ENCODE measurements at regions not wholly inside any gene's neighbourhood (a gene's known extent, or its start where the extent isn't known, plus 50 kb on each side); places are given as distances from the start of the nearest gene placed in this dataset.

GRCh38 chrX:6678313-6678712, 143.4 kb upstream of the VCX3A start:
- no peaks in the 10 kb centered on the region for H3K36me3 ChIP-seq (ENCODE audit: control insufficient read depth, insufficient read depth, low read length)
- no peak overlapping the region for H3K4me3 ChIP-seq (ENCODE audit: low read depth, low read length)
- TF ChIP-seq CTCF (IDR thresholded peaks at IDR 0.05; ENCODE audit: insufficient read depth, low read length, severe bottlenecking) = no peak
- DNase-seq (ENCODE audit: low read depth) = no peak
- no peak for FAIRE-seq
- H3K27me3 ChIP-seq (ENCODE audit: control insufficient read depth, insufficient read depth, low read length) = no peaks in the 10 kb centered on the region

- H3K36me3 ChIP-seq (ENCODE audit: control insufficient read depth, insufficient read depth, low read length) = no peaks in the 10 kb centered on the region
- DNase-seq (ENCODE audit: low read depth) = no peak
- FAIRE-seq = no peak
- H3K27me3 ChIP-seq (ENCODE audit: control insufficient read depth, insufficient read depth, low read length) = no peaks in the 10 kb centered on the region
- no peak overlapping the region for H3K4me3 ChIP-seq (ENCODE audit: low read depth, low read length)
- TF ChIP-seq CTCF (IDR thresholded peaks at IDR 0.05; ENCODE audit: insufficient read depth, low read length, severe bottlenecking) = no peak
Observed at GRCh38 chrX:6674734-6675133, 139.8 kb upstream of the VCX3A start.

- TF ChIP-seq CTCF (IDR thresholded peaks at IDR 0.05; ENCODE audit: insufficient read depth, low read length, severe bottlenecking) = no peak
- FAIRE-seq (no peak), DNase-seq (ENCODE audit: low read depth) (peak; percentile 46)
Observed at GRCh38 chrX:6667048-6667768, 132.3 kb upstream of the VCX3A start.

GRCh38 chrX:6666624-6667023, 131.7 kb upstream of the VCX3A start:
- no peak for TF ChIP-seq CTCF (IDR thresholded peaks at IDR 0.05; ENCODE audit: insufficient read depth, low read length, severe bottlenecking)
- FAIRE-seq = no peak
- DNase-seq (ENCODE audit: low read depth) = peak; percentile 21
- Histone ChIP-seq H3K4me3 (ENCODE audit: low read depth, low read length) (no peak overlapping the region), H3K36me3 (ENCODE audit: control insufficient read depth, insufficient read depth, low read length) (no peaks in the 10 kb centered on the region), H3K27me3 (ENCODE audit: control insufficient read depth, insufficient read depth, low read length) (no peaks in the 10 kb centered on the region)

More at GRCh38 chrX:6667048-6667768, 132.3 kb upstream of the VCX3A start:
- Histone ChIP-seq H3K27me3 (ENCODE audit: control insufficient read depth, insufficient read depth, low read length) (no peaks in the 10 kb centered on the region), H3K36me3 (ENCODE audit: control insufficient read depth, insufficient read depth, low read length) (no peaks in the 10 kb centered on the region), H3K4me3 (ENCODE audit: low read depth, low read length) (no peak overlapping the region)

- DNase-seq (ENCODE audit: low read depth) = no peak
- Histone ChIP-seq H3K36me3 (ENCODE audit: control insufficient read depth, insufficient read depth, low read length) (no peaks in the 10 kb centered on the region), H3K27me3 (ENCODE audit: control insufficient read depth, insufficient read depth, low read length) (no peaks in the 10 kb centered on the region), H3K4me3 (ENCODE audit: low read depth, low read length) (no peak overlapping the region)
- no peak for TF ChIP-seq CTCF (IDR thresholded peaks at IDR 0.05; ENCODE audit: insufficient read depth, low read length, severe bottlenecking)
- FAIRE-seq = no peak
Observed at GRCh38 chrX:6661736-6662135, 126.8 kb upstream of the VCX3A start.
